ENCODE measurements at regions not wholly inside any gene's neighbourhood (a gene's known extent, or its start where the extent isn't known, plus 50 kb on each side); places are given as distances from the start of the nearest gene placed in this dataset.
"Not testable (repeated sequence)": the region's sequence is repeated elsewhere in the genome, so short reads cannot be mapped to it uniquely, and the experiment has no call there.

DNA sequence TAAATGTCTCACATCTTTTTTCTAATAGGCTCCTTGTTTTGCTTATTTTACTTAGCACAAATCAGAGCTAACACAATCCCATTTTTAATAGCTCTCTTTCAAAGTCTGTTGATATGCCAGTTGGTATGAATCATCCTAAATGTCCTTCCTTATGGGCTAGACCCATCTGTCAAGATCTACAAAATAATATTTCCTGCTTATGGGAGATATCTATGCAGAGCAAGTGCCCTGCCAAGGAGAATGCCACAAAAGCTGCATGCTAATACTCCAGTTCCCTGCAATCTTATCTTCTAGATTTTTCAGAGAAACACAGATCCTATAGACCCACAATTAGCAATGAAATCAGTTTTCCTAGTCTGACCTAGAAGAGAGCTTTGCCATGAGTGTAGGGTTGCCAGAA is 230.8 kb upstream of the NPVF start:
- in situ Hi-C loops (cut with MboI; ENCODE audit: low sequenced_read_pairs in 4 of 4), result no loop called here
- H3K27ac ChIP-seq, result no peak overlapping the region
- no peak overlapping the region for H3K4me3 ChIP-seq
- no peaks in the 10 kb centered on the region for H3K27me3 ChIP-seq
- no peaks in the 10 kb centered on the region for H3K36me3 ChIP-seq
- ATAC-seq (no peak), DNase-seq (no peak)
- TF ChIP-seq POLR2A (IDR thresholded peaks at IDR 0.05), result no peak
- TF ChIP-seq, protein P1, sequence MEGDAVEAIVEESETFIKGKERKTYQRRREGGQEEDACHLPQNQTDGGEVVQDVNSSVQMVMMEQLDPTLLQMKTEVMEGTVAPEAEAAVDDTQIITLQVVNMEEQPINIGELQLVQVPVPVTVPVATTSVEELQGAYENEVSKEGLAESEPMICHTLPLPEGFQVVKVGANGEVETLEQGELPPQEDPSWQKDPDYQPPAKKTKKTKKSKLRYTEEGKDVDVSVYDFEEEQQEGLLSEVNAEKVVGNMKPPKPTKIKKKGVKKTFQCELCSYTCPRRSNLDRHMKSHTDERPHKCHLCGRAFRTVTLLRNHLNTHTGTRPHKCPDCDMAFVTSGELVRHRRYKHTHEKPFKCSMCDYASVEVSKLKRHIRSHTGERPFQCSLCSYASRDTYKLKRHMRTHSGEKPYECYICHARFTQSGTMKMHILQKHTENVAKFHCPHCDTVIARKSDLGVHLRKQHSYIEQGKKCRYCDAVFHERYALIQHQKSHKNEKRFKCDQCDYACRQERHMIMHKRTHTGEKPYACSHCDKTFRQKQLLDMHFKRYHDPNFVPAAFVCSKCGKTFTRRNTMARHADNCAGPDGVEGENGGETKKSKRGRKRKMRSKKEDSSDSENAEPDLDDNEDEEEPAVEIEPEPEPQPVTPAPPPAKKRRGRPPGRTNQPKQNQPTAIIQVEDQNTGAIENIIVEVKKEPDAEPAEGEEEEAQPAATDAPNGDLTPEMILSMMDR (IDR thresholded peaks at IDR 0.05 in 4 of 5, conservative IDR thresholded peaks at IDR 0.05 in 1 of 5), result no peak
- H3K9me3 ChIP-seq, result no peaks in the 10 kb centered on the region
- intact Hi-C loops (cut with DNase I; ENCODE audit: low total_unique reads), result no loop called here
- peaks cover 0 to 3% of the 10 kb centered on the region in 2 donors for H3K4me1 ChIP-seq

DNA sequence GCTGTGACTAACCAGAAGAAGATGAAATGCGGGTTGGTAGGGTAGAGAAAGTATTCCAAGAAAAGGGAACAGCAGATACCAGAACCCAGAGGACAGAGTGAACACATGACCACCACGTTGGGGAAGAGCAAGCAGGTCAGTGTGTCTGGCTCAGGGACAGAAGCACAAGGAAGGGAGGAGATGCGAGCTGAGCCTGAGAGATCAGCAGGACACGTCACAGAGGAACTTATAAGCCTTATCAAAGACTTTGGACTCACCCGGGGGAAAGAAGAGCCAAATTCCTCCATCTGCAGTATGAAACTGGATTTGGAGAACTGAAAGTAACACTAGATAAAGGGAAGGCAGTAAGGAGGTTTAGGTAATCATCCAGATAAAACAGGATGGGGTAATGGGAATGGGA is 232.1 kb upstream of the NPVF start:
- intact Hi-C loops (cut with DNase I; ENCODE audit: low total_unique reads), result no loop called here
- Histone ChIP-seq H3K36me3 (no peaks in the 10 kb centered on the region), H3K4me3 (no peak overlapping the region), H3K9me3 (no peaks in the 10 kb centered on the region), H3K27ac (no peak overlapping the region), H3K27me3 (no peaks in the 10 kb centered on the region), H3K4me1 (no peaks in the 10 kb centered on the region)
- no peak for DNase-seq
- TF ChIP-seq, protein P1 (IDR thresholded peaks at IDR 0.05 in 4 of 5, conservative IDR thresholded peaks at IDR 0.05 in 1 of 5), result no peak
- TF ChIP-seq POLR2A (IDR thresholded peaks at IDR 0.05), result no peak
- no peak for ATAC-seq
- in situ Hi-C loops (cut with MboI; ENCODE audit: low sequenced_read_pairs in 4 of 4), result no loop called here

DNA sequence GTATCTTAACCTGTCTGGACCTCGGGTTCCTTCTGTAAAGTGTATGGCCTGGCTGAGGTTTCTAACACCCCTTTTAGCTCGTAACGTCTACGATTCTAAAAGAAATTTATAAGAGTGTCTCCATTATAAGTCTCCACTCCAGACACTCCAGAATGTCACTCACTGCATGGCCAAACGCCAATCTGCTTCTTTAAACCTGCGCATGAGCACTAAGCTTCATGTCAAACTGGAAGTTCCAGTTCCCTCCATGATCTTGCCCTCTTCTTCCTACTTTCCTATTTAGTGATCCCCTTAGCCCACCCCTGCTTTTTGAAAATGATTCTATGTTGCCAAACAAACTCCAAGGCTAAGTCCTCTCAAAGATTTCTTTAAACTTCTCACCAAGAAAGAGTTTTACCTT is 241.4 kb upstream of the NPVF start:
- no peaks in the 10 kb centered on the region for H3K36me3 ChIP-seq
- intact Hi-C loops (cut with DNase I; ENCODE audit: low total_unique reads) (no loop called here), in situ Hi-C loops (cut with MboI; ENCODE audit: low sequenced_read_pairs in 4 of 4) (no loop called here)
- no peaks in the 10 kb centered on the region for H3K9me3 ChIP-seq
- TF ChIP-seq POLR2A (IDR thresholded peaks at IDR 0.05), result no peak
- TF ChIP-seq, protein P1 (IDR thresholded peaks at IDR 0.05 in 4 of 5, conservative IDR thresholded peaks at IDR 0.05 in 1 of 5), result no peak
- ATAC-seq (no peak), DNase-seq (no peak)
- no peak overlapping the region for H3K27ac ChIP-seq
- H3K4me3 ChIP-seq, result no peak overlapping the region
- H3K4me1 ChIP-seq, result no peaks in the 10 kb centered on the region
- no peaks in the 10 kb centered on the region for H3K27me3 ChIP-seq

DNA sequence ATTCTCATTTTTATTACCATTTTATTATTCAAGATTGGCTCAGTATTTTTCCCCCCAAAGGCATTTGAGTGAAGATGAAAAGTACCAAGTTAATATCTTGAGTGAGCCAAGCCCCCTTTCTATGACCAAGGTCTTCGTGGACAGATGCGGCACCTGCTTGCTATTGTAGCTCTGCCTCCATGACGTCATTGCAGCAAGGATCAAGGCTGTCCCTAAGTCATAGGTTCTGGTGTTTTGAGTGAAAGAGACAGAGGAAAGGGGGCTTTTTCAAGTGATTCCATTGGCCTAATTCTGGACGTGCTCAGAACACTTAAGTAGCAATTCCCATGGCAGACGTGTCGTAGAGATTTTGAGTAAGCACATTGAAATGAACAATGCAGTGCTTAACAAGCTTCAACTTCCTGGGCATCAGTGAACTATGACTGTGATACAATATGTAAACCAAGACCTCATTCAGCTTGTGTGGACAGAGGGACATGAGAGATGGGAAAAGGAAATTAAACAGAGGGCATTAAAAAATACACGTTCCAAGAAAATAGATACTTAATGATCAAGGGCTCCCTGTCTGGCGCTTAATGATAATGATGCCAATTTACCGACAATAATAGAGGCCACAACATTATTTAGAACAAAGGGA is 248.7 kb upstream of the NPVF start:
- intact Hi-C loops (cut with DNase I; ENCODE audit: low total_unique reads) (no loop called here), in situ Hi-C loops (cut with MboI; ENCODE audit: low sequenced_read_pairs in 4 of 4) (no loop called here)
- Histone ChIP-seq H3K27ac (no peak overlapping the region), H3K4me1 (no peaks in the 10 kb centered on the region), H3K27me3 (no peaks in the 10 kb centered on the region), H3K36me3 (no peaks in the 10 kb centered on the region), H3K4me3 (no peak overlapping the region), H3K9me3 (no peaks in the 10 kb centered on the region)
- no peak for TF ChIP-seq POLR2A (IDR thresholded peaks at IDR 0.05)
- TF ChIP-seq, protein P1 (IDR thresholded peaks at IDR 0.05 in 4 of 5, conservative IDR thresholded peaks at IDR 0.05 in 1 of 5), result no peak
- DNase-seq (no peak), ATAC-seq (no peak)

DNA sequence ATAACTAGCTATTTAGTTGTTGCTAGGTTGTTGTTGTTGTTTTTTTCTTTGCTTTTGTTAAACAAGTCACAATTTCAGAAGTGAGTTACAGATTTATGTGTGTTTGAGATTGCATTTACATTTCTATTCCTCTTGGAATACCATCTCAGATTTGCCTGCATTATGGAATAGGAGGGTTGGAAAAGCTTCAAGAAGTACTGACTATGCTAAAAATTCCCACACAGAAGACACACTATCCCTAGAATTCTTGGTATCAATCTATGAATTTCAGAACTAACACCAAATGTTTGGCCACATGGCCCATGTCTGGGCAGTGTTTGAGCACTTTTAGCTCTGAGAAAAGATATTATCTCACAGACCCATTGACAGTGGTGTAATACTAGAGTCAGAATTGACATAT is 249.9 kb upstream of the NPVF start:
- not testable (repeated sequence) for ATAC-seq

More for the DNA sequence above, 249.9 kb upstream of the NPVF start:
- in situ Hi-C loops (cut with MboI; ENCODE audit: low sequenced_read_pairs in 4 of 4); H3K4me1 ChIP-seq; intact Hi-C loops (cut with DNase I; ENCODE audit: low total_unique reads); DNase-seq; H3K36me3 ChIP-seq; H3K27me3 ChIP-seq; H3K27ac ChIP-seq; H3K4me3 ChIP-seq; H3K9me3 ChIP-seq: not testable (repeated sequence)

Measured in gastrocnemius medialis (tissue), 4 donors.